ENCODE measurements at regions not wholly inside any gene's neighbourhood (a gene's known extent, or its start where the extent isn't known, plus 50 kb on each side); places are given as distances from the start of the nearest gene placed in this dataset.

DNA sequence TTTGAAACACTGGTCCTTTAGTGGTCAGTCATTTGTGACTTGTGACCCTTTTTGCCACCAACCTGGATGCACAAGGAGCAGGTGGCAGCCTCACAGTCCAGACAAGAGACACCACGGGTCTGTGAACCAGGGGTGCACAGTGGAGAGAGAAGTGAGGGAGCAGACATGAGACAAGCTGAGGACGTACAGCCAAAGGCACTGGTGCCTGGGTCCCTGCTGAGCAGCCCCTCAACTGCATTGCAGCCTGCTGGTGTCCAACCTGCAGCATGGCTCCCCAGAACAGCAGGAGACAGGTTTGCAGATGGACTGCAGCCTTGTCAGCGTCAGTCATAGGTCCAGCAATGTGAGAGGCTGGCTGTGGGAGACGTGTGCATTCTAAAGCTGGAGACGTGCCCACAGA is 124.2 kb upstream of the FSTL4 start:
- TF ChIP-seq EZH2phosphoT487 (IDR thresholded peaks at IDR 0.05; ENCODE audit: borderline replicate concordance, low read length) (no peak), CTCF (IDR thresholded peaks at IDR 0.05; ENCODE audit: low read depth, low read length, poor library complexity, severe bottlenecking) (no peak)
- Histone ChIP-seq H3K4me3 (ENCODE audit: low read length) (no peak overlapping the region), H3K9me3 (ENCODE audit: control insufficient read depth, insufficient read depth, low read length) (no peaks in the 10 kb centered on the region), H3K27ac (ENCODE audit: low read depth, low read length) (no peak overlapping the region), H3K27me3 (ENCODE audit: control insufficient read depth, low read length) (no peaks in the 10 kb centered on the region), H3K4me1 (ENCODE audit: control insufficient read depth, low read length) (no peaks in the 10 kb centered on the region), H3F3A (ENCODE audit: control insufficient read depth, insufficient read depth) (no peaks in the 10 kb centered on the region), H4K20me1 (ENCODE audit: control insufficient read depth, insufficient read depth, low read depth, low read length) (no peaks in the 10 kb centered on the region), H3K36me3 (ENCODE audit: control insufficient read depth, low read length) (no peaks in the 10 kb centered on the region), H3K9me2 (replicated peaks; ENCODE audit: control insufficient read depth, low read length) (no peaks in the 10 kb centered on the region), H3K4me2 (ENCODE audit: low read length) (no peak overlapping the region), H3K79me2 (ENCODE audit: control insufficient read depth, low read length) (no peaks in the 10 kb centered on the region)

DNA sequence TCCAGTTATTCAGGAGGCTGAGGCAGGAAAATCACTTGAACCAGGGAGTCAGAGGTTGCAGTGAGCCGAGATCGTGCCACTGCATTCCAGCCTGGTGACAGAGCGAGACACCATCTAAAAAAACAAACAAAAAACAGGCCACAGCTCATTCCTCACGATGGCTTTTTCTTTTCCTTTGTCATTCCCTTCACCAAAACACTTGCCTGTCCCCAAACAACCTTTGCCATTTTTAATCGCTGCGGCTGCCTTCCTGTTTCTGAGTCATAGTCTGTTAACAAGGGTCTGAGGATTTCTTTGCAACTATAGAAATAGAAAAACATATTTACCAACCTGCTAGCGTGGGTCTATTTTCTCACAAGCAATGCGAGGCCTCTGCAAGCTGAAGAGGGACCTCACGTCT is 123.0 kb upstream of the FSTL4 start:
- Histone ChIP-seq H3K4me1 (ENCODE audit: control insufficient read depth, low read length) (no peaks in the 10 kb centered on the region), H4K20me1 (ENCODE audit: control insufficient read depth, insufficient read depth, low read depth, low read length) (no peaks in the 10 kb centered on the region), H3K9me2 (replicated peaks; ENCODE audit: control insufficient read depth, low read length) (no peaks in the 10 kb centered on the region), H3K4me3 (ENCODE audit: low read length) (no peak overlapping the region), H3K36me3 (ENCODE audit: control insufficient read depth, low read length) (no peaks in the 10 kb centered on the region), H3K79me2 (ENCODE audit: control insufficient read depth, low read length) (no peaks in the 10 kb centered on the region), H3F3A (ENCODE audit: control insufficient read depth, insufficient read depth) (no peaks in the 10 kb centered on the region), H3K27me3 (ENCODE audit: control insufficient read depth, low read length) (no peaks in the 10 kb centered on the region), H3K4me2 (ENCODE audit: low read length) (no peak overlapping the region), H3K9me3 (ENCODE audit: control insufficient read depth, insufficient read depth, low read length) (peaks cover 4% of the 10 kb centered on the region), H3K27ac (ENCODE audit: low read depth, low read length) (no peak overlapping the region)
- TF ChIP-seq CTCF (IDR thresholded peaks at IDR 0.05; ENCODE audit: low read depth, low read length, poor library complexity, severe bottlenecking) (no peak), EZH2phosphoT487 (IDR thresholded peaks at IDR 0.05; ENCODE audit: borderline replicate concordance, low read length) (no peak)

DNA sequence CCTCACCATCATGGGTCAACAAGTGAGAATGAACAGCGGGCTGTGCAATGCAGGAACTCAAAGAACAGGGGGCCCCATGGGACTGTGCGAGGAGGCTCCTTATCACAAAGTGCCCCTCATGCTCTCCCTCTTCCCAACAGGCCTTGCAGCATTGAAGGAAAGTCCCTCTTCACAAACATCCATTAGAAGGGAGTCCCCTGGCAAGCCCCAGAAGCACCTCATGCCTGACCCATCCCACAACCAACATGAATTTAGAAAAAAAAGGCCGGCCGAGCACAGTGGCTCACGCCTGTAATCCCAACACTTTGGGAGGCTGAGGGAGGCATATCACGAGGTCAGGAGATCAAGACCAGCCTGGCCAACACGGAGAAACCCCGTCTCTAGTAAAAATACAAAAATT is 122.6 kb upstream of the FSTL4 start:
- Histone ChIP-seq H3K27me3 (ENCODE audit: control insufficient read depth, low read length) (no peaks in the 10 kb centered on the region), H3K27ac (ENCODE audit: low read depth, low read length) (no peak overlapping the region), H3K4me1 (ENCODE audit: control insufficient read depth, low read length) (no peaks in the 10 kb centered on the region), H3K9me2 (replicated peaks; ENCODE audit: control insufficient read depth, low read length) (no peaks in the 10 kb centered on the region), H3K4me3 (ENCODE audit: low read length) (no peak overlapping the region), H3K36me3 (ENCODE audit: control insufficient read depth, low read length) (no peaks in the 10 kb centered on the region), H3K9me3 (ENCODE audit: control insufficient read depth, insufficient read depth, low read length) (peaks cover 7% of the 10 kb centered on the region), H3K79me2 (ENCODE audit: control insufficient read depth, low read length) (no peaks in the 10 kb centered on the region), H3F3A (ENCODE audit: control insufficient read depth, insufficient read depth) (no peaks in the 10 kb centered on the region), H3K4me2 (ENCODE audit: low read length) (no peak overlapping the region), H4K20me1 (ENCODE audit: control insufficient read depth, insufficient read depth, low read depth, low read length) (no peaks in the 10 kb centered on the region)
- no peak for TF ChIP-seq CTCF (IDR thresholded peaks at IDR 0.05; ENCODE audit: low read depth, low read length, poor library complexity, severe bottlenecking)
- TF ChIP-seq EZH2phosphoT487 (IDR thresholded peaks at IDR 0.05; ENCODE audit: borderline replicate concordance, low read length) = no peak

- no peaks in the 10 kb centered on the region for H3K36me3 ChIP-seq (ENCODE audit: control insufficient read depth, low read length)
- peaks cover 8% of the 10 kb centered on the region for H3K9me3 ChIP-seq (ENCODE audit: control insufficient read depth, insufficient read depth, low read length)
- no peak overlapping the region for H3K4me2 ChIP-seq (ENCODE audit: low read length)
- no peak overlapping the region for H3K27ac ChIP-seq (ENCODE audit: low read depth, low read length)
- TF ChIP-seq CTCF (IDR thresholded peaks at IDR 0.05; ENCODE audit: low read depth, low read length, poor library complexity, severe bottlenecking) (no peak), EZH2phosphoT487 (IDR thresholded peaks at IDR 0.05; ENCODE audit: borderline replicate concordance, low read length) (no peak)
- H3K79me2 ChIP-seq (ENCODE audit: control insufficient read depth, low read length) = no peaks in the 10 kb centered on the region
- H3K9me2 ChIP-seq (replicated peaks; ENCODE audit: control insufficient read depth, low read length) = no peaks in the 10 kb centered on the region
- H3K4me1 ChIP-seq (ENCODE audit: control insufficient read depth, low read length) = no peaks in the 10 kb centered on the region
- H3K27me3 ChIP-seq (ENCODE audit: control insufficient read depth, low read length) = no peaks in the 10 kb centered on the region
- H3K4me3 ChIP-seq (ENCODE audit: low read length) = no peak overlapping the region
- no peaks in the 10 kb centered on the region for H4K20me1 ChIP-seq (ENCODE audit: control insufficient read depth, insufficient read depth, low read depth, low read length)
- H3F3A ChIP-seq (ENCODE audit: control insufficient read depth, insufficient read depth) = no peaks in the 10 kb centered on the region
Measured at GRCh38 chr5:133732536-133732935, 120.2 kb upstream of the FSTL4 start.
